Activated CD4-positive, alpha-beta memory T cell treated with anti-CD3 and anti-CD28 coated beads for 36 hours (primary cell): ENCODE measurements at regions not wholly inside any gene's neighbourhood (a gene's known extent, or its start where the extent isn't known, plus 50 kb on each side); places are given as distances from the start of the nearest gene placed in this dataset.

Experiments
- CTCF ChIA-PET: fragments of 350-600 bp; sonication (Branson Sonifier 250); formaldehyde crosslinking; loops from one replicate; lab custom pipeline; 2021; ENCODE audit warnings: antibody characterized with exemption, inconsistent platforms; lab: Charles Lee
- POLR2A ChIA-PET: fragments of 350-600 bp; sonication (Branson Sonifier 250); formaldehyde crosslinking; loops from one replicate; lab custom pipeline; 2021; ENCODE audit warnings: antibody characterized with exemption; lab: Charles Lee
- DNase-seq: peaks from one replicate; pipeline ENCODE4 v3.0.0-alpha.2; 2020
- H3K27ac Mint-ChIP-seq: one replicate; pipeline ENCODE4 v1.8.0; 2021; ENCODE audit warnings: mixed read lengths
- H3K27me3 Mint-ChIP-seq: one replicate; pipeline ENCODE4 v1.8.0; 2021; ENCODE audit warnings: mixed read lengths
- H3K36me3 Mint-ChIP-seq: one replicate; pipeline ENCODE4 v1.8.0; 2021; ENCODE audit warnings: mixed read lengths
- H3K4me1 Mint-ChIP-seq: one replicate; pipeline ENCODE4 v1.8.0; 2021; ENCODE audit warnings: low read depth, mixed read lengths
- H3K4me3 Mint-ChIP-seq: one replicate; pipeline ENCODE4 v1.8.0; 2021; ENCODE audit warnings: mild to moderate bottlenecking, mixed read lengths
- H3K9me3 Mint-ChIP-seq: one replicate; pipeline ENCODE4 v1.8.0; 2021; ENCODE audit warnings: mixed read lengths
- intact Hi-C: fragments of 100-400 bp; cut with micrococcal nuclease; formaldehyde crosslinking; loops from one replicate; pipeline ENCODE4 v1.15.1; 2023

GRCh38 chr11:4191031-4191571, 96.5 kb downstream of the RRM1 start:
- CTCF ChIA-PET: interaction anchor here (1.4 kb wide), 1 partner anchor 348 kb away, joined by 3 read pairs; no protein-coding TSS in a partner anchor
- Mint-ChIP-seq H3K27ac (no peak overlapping the region), H3K4me3 (no peak overlapping the region), H3K4me1 (peaks cover 2% of the 10 kb centered on the region), H3K27me3 (peaks cover 3% of the 10 kb centered on the region), H3K9me3 (no peaks in the 10 kb centered on the region), H3K36me3 (no peaks in the 10 kb centered on the region)
- POLR2A ChIA-PET: no interaction called here
- intact Hi-C loops: no loop called here
- DNase-seq: no peak

GRCh38 chr11:4190519-4190918, 95.9 kb downstream of the RRM1 start:
- intact Hi-C loops: no loop called here
- H3K36me3 Mint-ChIP-seq: no peaks in the 10 kb centered on the region
- H3K27me3 Mint-ChIP-seq: peaks cover 3% of the 10 kb centered on the region
- H3K4me3 Mint-ChIP-seq: no peak overlapping the region
- peaks cover 2% of the 10 kb centered on the region for H3K4me1 Mint-ChIP-seq
- CTCF ChIA-PET: no interaction called here
- no peak overlapping the region for H3K27ac Mint-ChIP-seq
- POLR2A ChIA-PET: no interaction called here
- no peak for DNase-seq
- H3K9me3 Mint-ChIP-seq: no peaks in the 10 kb centered on the region

- no peak overlapping the region for H3K27ac Mint-ChIP-seq
- H3K4me3 Mint-ChIP-seq: no peak overlapping the region
- ChIA-PET CTCF (no interaction called here), POLR2A (no interaction called here)
- H3K9me3 Mint-ChIP-seq: no peaks in the 10 kb centered on the region
- DNase-seq: no peak
- H3K27me3 Mint-ChIP-seq: peaks cover 3% of the 10 kb centered on the region
- intact Hi-C loops: no loop called here
- H3K36me3 Mint-ChIP-seq: no peaks in the 10 kb centered on the region
- H3K4me1 Mint-ChIP-seq: peaks cover 2% of the 10 kb centered on the region
Measured at GRCh38 chr11:4190098-4190497, 95.5 kb downstream of the RRM1 start.
